ENCODE measurements at regions not wholly inside any gene's neighbourhood (a gene's known extent, or its start where the extent isn't known, plus 50 kb on each side); places are given as distances from the start of the nearest gene placed in this dataset.
A peak's percentile ranks its signal among the peaks of the same experiment; 100 is the strongest.

DNA sequence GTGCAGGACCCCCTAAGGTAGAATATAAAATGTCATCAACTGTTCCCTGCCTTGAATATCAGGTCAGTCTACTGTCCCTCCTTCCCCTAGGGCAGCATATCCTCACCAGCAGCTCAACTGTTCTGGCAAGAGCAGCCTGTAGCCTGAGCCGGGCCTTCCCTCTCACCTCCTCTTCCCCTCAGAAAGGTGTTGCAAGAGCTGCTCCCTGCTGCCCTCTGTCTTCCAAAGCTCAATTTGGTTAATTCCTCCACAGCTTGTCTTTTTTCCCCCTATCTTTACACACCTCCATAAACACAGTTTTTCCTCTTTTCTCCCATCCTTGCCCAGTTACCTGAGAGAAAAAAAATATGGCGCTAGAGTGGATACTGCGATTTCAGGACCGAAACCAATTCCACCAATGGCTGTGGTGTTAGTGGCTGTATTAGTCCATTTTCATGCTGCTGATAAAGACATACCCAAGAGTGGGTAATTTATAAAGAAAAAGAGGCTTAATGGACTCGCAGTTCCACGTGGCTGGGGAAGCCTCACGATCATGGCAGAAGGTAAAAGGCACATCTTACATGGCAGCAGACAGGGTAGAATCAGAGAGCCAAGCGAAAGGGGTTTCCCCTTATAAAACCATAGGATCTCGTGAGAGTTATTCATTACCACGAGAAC is 184.7 kb downstream of the MREG start (continued):
- TF ChIP-seq CTCF (IDR thresholded peaks at IDR 0.05 in 2 of 3, conservative IDR thresholded peaks at IDR 0.05 in 1 of 3; ENCODE audit: control insufficient read depth in 2 of 3, extremely low read depth in 1 of 3, insufficient read depth in 1 of 3, low read depth in 3 of 3, low read length in 3 of 3) (peak; percentile 54 to 73 (median 68)), CBFB (IDR thresholded peaks at IDR 0.05; ENCODE audit: low read depth) (no peak), POLR2A (IDR thresholded peaks at IDR 0.05; ENCODE audit: low read depth, low read length) (no peak), RAD21 (IDR thresholded peaks at IDR 0.05; ENCODE audit: insufficient read depth, low read depth, low read length) (peak; percentile 80)

- no peak overlapping the region for H3K4me2 ChIP-seq (ENCODE audit: control insufficient read depth, insufficient read depth)
- TF ChIP-seq ZBED1 (IDR thresholded peaks at IDR 0.05; ENCODE audit: borderline replicate concordance): no peak
- TF ChIP-seq ELK1 (IDR thresholded peaks at IDR 0.05; ENCODE audit: low read depth, low read length): no peak
- no peak for TF ChIP-seq ZZZ3 (IDR thresholded peaks at IDR 0.05; ENCODE audit: control insufficient read depth, insufficient read length, low read depth)
- TF ChIP-seq, protein P1, sequence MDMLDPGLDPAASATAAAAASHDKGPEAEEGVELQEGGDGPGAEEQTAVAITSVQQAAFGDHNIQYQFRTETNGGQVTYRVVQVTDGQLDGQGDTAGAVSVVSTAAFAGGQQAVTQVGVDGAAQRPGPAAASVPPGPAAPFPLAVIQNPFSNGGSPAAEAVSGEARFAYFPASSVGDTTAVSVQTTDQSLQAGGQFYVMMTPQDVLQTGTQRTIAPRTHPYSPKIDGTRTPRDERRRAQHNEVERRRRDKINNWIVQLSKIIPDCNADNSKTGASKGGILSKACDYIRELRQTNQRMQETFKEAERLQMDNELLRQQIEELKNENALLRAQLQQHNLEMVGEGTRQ (IDR thresholded peaks at IDR 0.05; ENCODE audit: borderline replicate concordance, low read depth, low read length): no peak
- no peak for TF ChIP-seq FOS (IDR thresholded peaks at IDR 0.05; ENCODE audit: borderline replicate concordance, extremely low read depth, insufficient read length)
- TF ChIP-seq SUZ12 (IDR thresholded peaks at IDR 0.05; ENCODE audit: unreplicated experiment): no peak
- no peak for TF ChIP-seq SMAD1 (IDR thresholded peaks at IDR 0.05; ENCODE audit: low read depth, partially characterized antibody)
- TF ChIP-seq FOXM1 (IDR thresholded peaks at IDR 0.05; ENCODE audit: low read depth, low read length): no peak
- no peak for TF ChIP-seq TCF7 (IDR thresholded peaks at IDR 0.05; ENCODE audit: borderline replicate concordance)
- no peak for TF ChIP-seq GATAD2B (conservative IDR thresholded peaks at IDR 0.05; ENCODE audit: low read depth)
- TF ChIP-seq MYB (IDR thresholded peaks at IDR 0.05; ENCODE audit: borderline replicate concordance, low read depth, low read length): no peak
- no peaks in the 10 kb centered on the region for H3K27me3 ChIP-seq (replicated peaks in 1 of 2; ENCODE audit: control insufficient read depth in 2 of 2, insufficient read depth in 2 of 2, low read length in 1 of 2)
- intact Hi-C loops (cut with micrococcal nuclease; ENCODE audit: unreplicated experiment): loop anchor here (5.0 kb wide), 1 partner anchor 375 kb away; no protein-coding TSS in a partner anchor
- SMC1A ChIA-PET (ENCODE audit: uncharacterized antibody, unreplicated experiment): interaction anchor here (0.8 to 5.0 kb wide), 5 partner anchors 14 to 91 kb away, joined by 3 to 51 read pairs (median 7); no protein-coding TSS in a partner anchor
- FAIRE-seq (no peak), DNase-seq (ENCODE audit: low read depth, low spot score) (no peak), ATAC-seq (no peak)
- RAD21 ChIA-PET (ENCODE audit: unreplicated experiment): interaction anchor here (0.8 to 2.2 kb wide), 6 partner anchors 10 to 91 kb away, joined by 4 to 10 read pairs (median 5); no protein-coding TSS in a partner anchor
- no peaks in the 10 kb centered on the region for H3K9me3 ChIP-seq (replicated peaks; ENCODE audit: control insufficient read depth, insufficient read depth, low read length)
- H3K4me3 ChIP-seq: no peak overlapping the region
- CTCF ChIA-PET: interaction anchor here (1.3 to 4.2 kb wide), 9 partner anchors 8 to 372 kb away, joined by 3 to 53 read pairs (median 9); no protein-coding TSS in a partner anchor
- in situ Hi-C loops (cut with MboI): no loop called here
- H3K79me2 ChIP-seq (ENCODE audit: control insufficient read depth, insufficient read depth, low read length): no peaks in the 10 kb centered on the region
- H2AFZ ChIP-seq (ENCODE audit: control insufficient read depth, low read depth, low read length): no peak overlapping the region
- H3K27ac ChIP-seq (ENCODE audit: control insufficient read depth, insufficient read depth): no peak overlapping the region
- WGBS (ENCODE audit: insufficient coverage, insufficient replicate concordance, low lambda C conversion rate, missing lambda C conversion rate): 81% methylated on average over 8 of the region's 8 CpGs
- no peak overlapping the region for H3K9ac ChIP-seq (ENCODE audit: control insufficient read depth, insufficient read depth, low read length)
- H3K36me3 ChIP-seq (ENCODE audit: control insufficient read depth in 2 of 2, insufficient read depth in 2 of 2, low read length in 1 of 2): no peaks in the 10 kb centered on the region
- BruUV-seq (replicated peaks): no TSS peak
- H3K4me1 ChIP-seq (ENCODE audit: control insufficient read depth, insufficient read depth, low read length): peaks cover 5% of the 10 kb centered on the region
- POLR2A ChIA-PET: no interaction called here
- no peaks in the 10 kb centered on the region for H4K20me1 ChIP-seq (ENCODE audit: control insufficient read depth, insufficient read depth)
Measured at GRCh38 chr2:215826838-215827441, 186.4 kb downstream of the MREG start.
